Stimulated activated CD4-positive, alpha-beta T cell treated with anti-CD3 and anti-CD28 coated beads, Interleukin-2, amount 100 ng/mL, for 24 hours (primary cell): ENCODE measurements at regions not wholly inside any gene's neighbourhood (a gene's known extent, or its start where the extent isn't known, plus 50 kb on each side); places are given as distances from the start of the nearest gene placed in this dataset.
"Not testable (repeated sequence)": the region's sequence is repeated elsewhere in the genome, so short reads cannot be mapped to it uniquely, and the experiment has no call there.

Experiments used
- DNase-seq, 2 donors: peaks; one replicate each; pipeline ENCODE4 v3.0.0-alpha.2; 2020

DNA sequence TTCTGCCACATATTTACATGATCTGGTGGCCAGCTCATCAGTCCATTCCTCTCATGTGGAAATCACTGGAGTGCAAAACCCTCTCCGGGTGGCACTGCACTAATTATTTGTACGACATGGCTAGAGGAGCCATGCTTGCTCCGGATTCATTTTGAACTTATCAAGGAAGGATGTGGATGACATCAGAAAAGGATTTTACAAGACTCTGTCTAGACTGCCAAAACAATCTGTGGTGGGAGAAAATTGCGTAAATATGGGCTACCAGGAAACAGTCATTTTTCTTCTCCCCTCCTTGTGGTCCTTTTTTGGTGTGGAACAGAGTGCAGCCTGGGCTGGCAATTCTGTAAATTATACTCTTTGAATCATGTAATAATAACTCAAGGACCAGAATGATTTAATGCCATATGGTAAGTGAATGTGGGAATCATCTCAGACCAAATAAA is 123.4 kb upstream of the IFNE start:
- DNase-seq, result no peak

DNA sequence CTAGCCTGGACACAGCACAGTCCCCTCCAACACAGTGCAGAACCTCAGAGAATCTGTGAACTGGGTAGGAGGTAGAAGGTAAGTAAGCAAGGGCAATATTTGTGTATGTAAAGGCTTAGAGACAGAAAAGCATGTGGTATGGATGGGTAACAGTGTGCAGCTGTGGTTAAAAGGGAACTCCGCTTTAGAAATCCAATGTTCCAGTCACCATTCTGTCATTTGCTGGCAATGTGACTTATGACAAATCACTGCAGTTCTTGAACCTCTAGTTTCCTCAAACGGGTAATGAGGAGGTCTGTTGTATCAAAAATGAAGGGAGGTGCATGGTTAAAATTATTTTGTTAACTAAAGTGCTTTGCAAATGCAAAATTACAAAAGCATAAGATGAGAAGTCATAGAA is 125.5 kb upstream of the IFNE start:
- no peak for DNase-seq

DNA sequence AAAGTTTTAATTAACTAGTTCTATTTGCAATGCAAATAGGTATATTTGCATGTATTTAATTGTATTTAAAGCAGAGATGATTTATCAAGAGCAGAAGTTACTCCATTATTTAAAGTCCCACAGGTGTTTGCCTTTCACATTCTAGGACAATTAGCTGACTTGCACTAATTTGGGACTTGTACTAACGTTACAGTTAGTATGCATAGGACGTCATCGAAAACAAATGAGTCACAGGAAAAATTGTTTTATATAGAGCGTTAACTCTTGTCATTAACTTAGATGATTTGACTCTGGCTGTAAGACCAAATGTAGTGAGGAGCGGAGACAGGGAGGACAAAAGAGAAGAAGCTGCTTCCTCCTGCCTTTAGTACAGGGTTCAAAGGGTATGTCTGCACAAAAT is 126.1 kb upstream of the IFNE start:
- no peak for DNase-seq

DNA sequence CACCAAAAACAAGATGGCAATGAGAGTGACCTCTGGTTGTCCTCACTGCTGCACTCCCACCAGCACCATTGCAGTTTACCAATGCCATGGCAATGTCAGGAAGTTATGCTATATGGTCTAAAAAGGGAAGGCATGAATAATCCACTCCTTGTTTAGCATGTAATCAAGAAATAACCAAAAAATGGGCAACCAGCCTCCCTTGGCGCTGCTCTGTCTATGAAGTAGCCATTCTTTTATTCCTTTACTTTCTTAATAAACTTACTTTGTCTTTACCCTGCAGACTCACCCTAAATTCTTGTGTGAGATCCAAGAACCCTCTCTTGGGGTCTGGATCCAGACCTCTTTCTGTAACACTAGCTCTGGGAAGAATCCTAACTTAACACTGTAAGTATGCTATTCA is 127.4 kb upstream of the IFNE start:
- DNase-seq, result no peak

DNA sequence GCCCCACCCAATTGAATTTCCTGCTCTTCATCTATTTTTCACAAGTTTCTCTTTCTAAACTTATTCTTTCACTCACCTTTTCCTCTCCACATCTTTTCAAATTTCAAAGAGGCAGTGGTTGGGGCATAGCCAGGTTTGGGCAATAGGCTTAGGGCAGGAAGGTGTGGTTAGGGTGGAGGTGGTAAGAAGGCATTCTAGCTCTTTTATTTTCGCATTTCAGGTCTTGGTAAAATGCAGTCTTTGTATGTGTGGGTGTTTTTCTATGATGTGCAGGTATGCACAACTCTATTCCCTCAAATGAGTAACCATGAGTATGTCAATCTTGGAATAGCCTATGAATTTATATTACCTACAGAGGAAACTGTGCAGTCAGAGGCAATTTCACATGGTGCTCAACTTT is 129.8 kb upstream of the IFNE start:
- DNase-seq, result peak; percentile 34 to 48

DNA sequence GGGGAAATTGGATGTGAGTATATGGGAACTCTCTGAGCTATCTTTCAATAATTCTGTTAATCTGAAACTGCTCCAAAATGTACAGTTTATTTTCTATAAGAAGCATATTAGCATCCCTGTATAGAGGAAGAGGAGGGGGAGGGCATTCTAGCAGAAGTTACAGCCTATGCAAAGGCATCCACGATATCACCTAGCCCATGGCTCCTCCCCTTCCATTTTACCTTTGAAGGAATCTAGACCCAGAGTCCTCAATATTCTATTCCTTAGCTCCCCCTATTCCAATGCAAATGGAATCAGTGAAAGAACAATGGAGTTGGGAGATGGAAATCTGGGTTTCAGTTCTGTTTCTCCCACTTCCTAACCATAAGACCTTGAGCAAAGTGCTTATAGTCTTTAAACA is 132.9 kb upstream of the IFNE start:
- DNase-seq, result no peak

DNA sequence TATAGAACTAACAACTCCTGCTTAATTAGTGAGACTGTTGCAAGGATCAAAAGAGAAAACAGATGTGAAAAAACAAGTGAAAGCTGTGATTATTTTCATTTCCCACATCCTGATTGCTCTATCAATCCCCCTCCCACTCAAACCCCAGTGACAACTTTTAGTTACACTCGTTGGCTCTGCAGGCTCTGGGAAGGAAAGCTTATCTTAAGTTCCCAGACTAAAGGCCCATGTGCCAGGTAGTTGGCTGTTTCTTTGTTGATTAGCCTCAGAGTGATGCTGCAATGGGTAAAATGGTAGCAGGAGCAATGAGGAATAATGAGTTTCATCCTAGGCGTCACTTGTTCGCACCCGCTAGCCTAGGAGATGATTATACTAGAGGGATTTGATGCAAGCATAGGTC is 133.3 kb upstream of the IFNE start:
- DNase-seq, result no peak

DNA sequence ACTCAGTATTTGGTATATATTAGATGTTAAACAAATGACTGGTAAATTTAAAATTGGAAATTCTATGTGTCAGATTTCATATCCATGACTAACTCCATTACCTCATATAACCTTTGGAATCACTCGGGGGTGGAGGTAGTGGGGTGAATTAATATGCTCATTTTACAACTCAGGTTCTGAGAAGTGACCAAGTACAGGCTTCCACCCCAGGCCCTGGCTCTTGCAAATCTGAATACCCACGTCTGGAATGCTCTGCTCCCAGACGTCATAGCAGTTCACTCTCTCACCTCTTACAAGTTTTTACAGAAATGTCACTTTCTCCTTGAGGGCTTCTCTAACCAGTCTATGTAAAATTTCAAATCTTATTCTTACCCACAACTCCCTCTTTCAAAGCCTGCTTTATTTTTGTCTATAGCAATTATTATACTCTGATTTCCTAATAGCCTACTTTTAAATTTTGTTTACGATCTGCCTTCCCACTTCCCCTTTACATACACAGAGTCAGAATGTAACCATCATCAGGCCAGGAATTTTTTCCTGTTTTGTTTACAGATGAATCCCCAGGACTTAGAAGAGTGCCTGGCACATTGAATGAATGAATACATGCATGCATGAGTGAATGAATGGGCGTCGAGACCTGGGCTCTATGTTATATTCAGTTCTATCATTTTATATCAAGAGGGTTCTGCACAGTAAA is 134.1 kb upstream of the IFNE start:
- DNase-seq, result no peak

DNA sequence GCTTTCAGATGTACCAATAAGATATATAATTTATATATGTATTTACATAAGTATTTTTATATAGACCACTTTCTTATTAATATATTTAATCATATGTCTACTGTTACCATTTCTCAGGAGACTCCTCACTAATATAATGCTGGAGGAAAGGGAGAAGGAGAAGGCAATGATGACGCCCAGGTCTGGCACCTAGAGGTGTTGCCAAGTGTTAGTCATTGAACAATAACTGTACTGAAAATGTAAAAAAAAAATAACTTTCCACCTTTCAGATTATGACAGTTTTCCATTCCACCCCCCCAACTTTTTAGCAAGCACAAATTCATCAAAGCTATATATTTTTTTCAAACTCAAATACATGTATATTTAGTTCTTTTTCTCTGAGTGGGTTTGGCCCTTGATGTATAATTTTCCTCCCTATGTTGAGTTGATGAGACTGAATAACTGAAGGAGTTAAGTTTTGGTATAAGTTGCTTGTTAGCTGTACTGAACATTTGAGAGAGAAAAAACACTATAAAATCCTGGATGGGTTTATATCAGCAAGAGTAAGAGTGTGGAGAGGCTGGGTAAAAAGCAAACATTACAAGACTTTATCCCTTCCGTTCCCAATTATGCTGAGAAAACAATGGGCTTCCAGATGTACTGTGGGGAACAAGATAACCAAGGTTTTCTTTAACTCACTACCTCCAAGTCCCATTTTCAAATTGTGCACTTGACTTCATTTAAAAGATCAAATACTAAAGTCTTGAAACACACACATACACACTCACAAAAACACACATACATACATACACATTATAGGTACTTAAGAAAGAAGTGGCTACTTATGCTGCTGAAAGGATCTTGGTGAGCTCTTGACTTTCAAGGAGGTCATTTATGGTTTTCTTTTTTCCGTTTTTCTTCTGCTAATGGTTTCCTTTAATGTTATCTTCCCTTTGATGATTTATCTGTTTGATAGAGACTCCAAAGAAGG is 142.8 kb upstream of the IFNE start:
- peak; percentile 17 to 24 for DNase-seq

DNA sequence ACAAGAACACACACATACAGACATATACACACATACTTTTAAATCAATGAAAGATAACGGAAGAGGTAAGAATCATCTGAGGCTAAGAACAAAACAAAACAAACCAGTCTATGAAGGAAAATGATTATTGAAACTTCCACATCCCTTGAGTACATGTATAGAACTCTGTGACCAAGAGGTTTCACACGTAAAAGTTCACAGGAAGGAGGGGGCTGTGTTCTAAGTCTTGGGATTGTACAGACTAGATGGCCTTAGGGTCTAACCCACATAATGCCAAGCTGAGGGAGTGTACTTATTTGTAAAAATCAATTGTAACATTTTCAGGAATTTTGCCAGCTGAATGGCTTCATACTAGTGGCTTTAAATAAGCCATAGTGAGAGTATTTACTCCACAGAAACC is 144.4 kb upstream of the IFNE start:
- DNase-seq, result no peak

DNA sequence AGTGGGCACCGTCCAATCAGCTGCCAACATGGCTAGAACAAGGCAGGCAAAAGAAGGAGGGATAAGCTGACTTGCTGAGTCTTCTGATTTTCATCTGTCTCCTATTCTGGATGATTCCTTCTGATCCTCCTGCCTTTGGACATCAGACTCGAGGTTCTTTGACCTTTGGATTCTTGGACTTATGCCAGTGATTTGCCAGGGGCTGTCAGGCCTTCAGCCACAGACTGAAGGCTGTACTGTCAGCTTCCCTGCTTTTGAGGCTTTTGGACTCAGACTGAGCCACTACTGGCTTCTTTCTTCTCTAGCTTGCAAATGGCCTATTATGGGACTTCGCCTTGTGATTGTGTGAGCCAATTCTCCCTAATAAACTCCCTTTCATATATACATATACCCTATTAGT is 146.8 kb upstream of the IFNE start:
- DNase-seq, result not testable (repeated sequence)

DNA sequence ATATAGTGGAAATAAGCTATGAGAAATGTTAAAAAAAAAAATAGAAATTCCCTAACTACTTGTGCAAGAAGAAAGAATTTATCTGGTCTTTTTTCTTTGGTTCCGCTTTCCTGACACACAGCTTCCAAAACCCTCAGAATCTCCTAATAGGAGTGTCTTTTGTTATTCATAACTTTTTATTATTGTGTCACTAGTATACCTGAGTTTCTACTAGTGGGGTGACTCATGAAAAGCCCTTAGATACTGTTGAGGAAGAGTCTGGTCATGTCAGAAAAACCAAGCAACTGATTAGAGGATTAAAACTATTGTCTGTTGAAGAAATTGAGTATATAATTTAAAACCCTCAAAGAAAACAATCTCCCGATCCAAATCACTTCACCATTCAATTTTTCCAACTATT is 152.8 kb upstream of the IFNE start:
- DNase-seq, result no peak

DNA sequence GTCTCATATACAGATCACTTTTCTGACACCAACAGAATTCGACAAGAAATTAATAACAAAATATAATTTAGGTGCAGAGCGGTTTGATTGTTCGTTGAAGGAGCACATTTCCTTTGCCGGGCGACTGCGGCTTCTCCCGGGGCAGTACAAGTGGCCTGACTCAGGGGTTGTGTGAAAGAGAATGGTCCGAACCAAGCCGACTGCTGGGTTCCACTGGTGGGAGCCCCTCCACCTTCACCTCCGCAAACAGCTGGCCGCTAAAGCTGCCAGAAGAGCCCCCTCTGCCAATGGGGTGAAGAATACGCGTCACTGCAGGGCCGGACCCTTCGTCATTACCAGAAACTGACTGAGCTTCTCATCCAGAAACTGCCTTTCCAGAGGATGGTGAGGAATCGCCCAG is 156.0 kb upstream of the IFNE start:
- no peak for DNase-seq

DNA sequence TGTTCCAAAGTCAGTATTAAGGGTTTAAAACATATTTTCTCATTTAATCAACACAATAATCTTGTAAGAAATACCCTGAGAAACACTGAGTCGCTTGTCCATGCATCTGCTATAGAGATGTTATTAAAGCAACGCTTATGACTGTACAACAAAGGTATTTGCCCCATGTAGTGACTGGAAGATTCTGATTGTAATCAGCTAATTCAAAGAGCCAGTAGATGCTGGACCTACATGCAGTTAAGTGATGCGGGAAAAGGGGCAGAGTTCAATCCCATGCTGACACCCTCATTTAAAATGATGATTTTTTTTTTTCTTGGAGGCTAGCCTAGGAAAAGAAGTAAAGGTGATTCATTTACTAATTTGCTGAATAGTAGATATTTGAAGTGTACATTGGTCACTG is 149.3 kb upstream of the MTAP start:
- DNase-seq, result no peak

DNA sequence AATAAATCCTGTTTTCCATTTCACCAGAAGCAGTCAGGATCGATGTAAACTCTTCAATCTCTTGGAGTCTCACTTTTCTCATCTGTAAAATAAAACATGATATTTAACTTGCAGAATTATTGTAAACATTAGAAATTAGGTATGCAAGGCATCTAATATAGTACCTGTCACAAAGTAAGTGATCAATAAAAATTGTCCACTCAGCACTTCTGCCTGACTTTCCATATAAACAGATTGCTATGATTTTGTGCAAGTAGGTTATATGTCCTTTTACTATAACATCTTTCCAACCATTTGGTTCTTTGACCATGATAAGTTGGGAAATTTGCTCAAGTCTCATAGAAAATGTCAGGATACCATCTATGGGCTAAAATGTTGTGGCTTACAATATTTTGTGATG is 148.8 kb upstream of the MTAP start:
- DNase-seq, result no peak

DNA sequence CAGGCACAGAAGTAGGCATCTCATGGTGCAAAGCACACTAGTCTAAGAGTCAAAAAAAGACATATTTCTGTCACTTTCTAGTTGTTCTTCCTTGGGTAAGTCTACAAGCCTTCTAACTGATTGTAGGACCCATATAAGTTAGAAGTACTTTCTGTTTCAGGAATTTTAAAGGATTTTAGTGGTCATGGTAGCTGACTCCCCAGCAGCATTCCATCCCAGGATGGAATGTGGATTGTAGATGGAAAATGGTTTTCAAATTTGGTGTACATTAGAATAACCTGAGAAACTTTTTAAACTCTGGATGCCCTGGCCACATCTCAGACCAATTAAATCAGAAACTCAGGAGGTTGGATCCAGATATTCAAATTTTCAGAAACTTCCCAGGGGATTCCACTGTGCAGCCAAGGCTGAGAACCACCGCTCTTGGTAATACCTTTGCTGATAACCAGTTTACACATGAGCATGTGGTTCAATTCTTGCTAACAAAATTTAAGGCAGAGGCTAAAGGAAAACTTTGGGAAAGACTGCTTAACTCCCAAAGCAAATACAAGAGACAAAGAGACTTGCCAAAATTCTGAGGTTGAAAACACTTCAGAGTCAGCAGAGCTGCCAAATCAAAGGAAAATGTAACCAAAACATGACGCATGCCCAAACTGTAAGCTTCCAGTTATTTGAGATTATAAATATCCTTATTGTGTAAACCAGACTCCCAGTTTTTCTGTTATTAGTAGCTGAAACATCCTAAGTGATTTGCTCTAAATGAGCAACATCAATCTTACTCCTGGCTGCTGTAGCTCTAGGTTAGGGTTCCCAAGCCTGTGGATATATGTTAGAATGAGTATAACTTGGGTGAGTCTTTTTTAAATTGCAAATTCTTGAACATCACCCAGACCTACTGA is 145.4 kb upstream of the MTAP start:
- DNase-seq, result no peak

DNA sequence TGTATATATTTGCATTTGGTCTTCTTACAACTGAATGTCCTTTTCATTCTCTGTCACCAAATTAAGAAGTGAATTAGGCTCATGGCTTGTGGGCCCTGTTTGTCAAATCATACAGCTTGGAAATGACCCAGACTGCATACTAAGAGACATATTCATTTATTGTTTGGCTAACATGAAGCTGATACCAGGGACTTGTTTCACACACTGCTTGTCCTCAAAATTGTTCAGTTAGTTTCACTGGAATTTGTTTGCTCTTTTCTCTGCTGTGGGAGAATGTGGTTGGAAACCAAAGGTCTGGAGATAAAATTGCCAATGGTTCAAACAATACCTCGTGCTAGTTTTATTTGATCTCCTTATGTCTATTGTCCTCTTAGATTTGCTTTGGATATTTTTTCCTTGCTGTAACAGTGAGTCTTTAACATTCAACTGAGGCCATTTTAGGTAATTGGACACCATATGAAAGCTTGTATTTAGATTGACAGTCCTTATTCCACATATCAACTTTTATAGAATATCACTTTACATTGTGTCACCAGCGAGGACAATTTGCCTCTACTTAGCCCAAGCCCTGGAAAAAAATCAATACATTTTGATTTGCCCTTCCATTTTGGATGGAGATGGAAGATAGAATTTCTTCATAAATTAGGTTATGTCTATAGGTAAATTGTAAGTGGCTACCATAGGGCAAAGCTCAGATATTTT is 144.3 kb upstream of the MTAP start:
- no peak for DNase-seq

DNA sequence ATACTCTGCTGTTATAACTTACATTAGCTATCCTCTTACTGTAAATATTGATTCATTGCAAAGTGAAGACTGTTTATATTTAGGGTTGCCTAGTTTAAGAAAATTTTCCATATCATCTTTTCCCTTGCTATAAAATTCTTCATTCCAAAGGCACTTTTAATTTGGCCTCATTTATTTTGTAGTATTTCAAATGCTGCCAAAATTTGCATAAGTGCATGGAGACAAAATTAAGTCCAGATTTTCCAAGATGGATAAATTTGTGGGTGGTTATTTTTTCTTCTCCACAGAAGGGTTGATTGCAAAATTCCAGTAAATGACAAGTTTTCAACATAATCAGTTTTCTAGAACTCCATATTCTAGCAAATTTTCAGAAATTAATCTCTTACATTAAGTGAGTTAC is 141.5 kb upstream of the MTAP start:
- no peak for DNase-seq

DNA sequence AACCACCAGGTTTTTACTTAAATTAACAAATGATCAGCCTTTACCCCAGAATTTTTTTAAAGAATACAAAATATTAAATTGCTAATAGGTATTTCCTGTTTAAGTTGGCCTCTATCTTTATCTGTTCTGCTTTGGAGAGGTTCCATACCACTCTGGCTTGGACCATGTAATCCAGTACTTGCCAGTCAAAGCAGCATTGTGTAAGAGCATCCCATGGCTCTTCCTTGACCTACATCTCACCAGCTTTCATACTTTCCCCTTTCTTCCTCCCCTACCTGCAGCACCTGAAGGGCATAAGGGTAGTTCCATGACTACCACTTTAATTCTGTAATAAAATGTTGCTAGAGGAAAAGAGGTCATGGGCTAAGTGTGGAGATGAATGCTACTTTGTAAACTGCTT is 140.8 kb upstream of the MTAP start:
- no peak for DNase-seq

DNA sequence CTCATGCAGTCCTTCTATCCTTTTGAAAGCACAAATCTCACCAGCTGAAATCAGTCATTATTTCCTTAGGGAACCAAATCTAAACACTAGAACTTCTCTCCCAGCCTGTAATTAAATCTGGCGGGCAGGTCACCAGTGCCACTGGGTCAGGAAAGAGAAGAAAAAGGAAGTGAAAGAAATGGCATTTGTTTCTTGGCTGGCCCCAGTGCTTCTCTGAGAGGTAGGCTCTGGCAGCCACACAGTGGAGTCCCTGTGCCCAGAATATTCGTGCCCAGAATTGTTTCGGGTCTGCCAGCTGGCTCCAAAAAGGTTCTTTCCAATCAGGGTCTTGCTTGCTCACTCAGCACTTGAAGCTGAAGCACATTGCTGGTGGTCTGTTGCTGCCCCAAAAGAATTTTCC is 133.9 kb upstream of the MTAP start:
- no peak for DNase-seq

DNA sequence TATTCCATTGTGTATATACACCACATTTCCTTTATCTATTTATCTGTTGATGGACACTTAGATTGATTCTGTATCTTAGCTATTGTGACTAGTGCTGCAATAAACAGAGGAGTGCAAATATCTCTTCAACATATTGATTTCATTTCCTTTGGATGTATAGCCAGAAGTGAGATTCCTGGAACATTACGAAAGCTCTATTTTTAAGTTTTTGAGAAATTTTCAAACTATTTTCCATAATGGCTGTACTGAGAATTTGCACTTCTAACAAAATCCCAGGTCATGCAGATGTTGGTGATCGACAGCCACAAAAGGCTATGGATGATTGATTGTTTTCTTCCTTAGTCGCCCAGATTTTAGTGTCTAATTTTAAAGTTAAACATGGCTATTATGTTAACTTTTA is 132.7 kb upstream of the MTAP start:
- no peak for DNase-seq

DNA sequence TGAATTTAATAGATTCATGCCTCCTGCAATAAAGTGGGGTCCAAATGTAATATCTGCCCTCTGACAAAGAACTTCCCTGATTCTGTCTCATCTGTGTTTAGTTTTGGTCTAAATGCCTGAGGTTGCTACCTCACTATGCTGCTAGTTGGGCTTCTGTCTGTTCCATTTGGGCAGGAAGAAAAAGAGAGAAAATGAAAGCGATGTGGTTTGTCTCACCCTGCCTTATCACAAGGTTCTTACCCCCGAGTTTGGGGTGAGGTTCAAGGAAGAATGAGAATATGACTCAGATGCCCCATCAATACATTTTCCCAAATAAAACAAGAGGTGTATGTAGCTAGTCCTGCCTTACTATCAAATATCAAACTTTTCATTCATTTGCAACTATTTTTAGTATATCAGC is 132.1 kb upstream of the MTAP start:
- no peak for DNase-seq

DNA sequence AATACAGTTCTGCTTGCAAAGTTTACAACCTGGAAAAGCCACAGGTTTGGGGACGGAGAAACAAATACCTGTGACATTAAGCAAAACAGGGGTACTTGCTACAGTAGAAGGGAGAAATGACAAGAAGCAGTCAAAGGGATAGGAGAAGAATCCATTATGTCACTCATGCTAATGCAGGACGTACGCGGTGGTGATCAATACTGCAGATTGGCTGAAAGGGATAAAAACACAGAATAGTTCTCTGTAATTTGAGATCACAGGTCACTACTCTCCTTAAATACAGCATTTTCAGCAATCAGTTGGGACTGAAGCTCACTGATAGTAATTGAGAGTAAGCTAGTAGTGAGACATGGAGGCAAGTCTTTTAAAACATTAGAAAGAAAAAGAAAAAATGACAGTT is 130.3 kb upstream of the MTAP start:
- DNase-seq, result no peak
